ENCODE measurements at regions not wholly inside any gene's neighbourhood (a gene's known extent, or its start where the extent isn't known, plus 50 kb on each side); places are given as distances from the start of the nearest gene placed in this dataset.

- TF ChIP-seq CTCF (IDR thresholded peaks at IDR 0.05) (no peak), EP300 (IDR thresholded peaks at IDR 0.05) (no peak), POLR2A (IDR thresholded peaks at IDR 0.05; ENCODE audit: low read depth) (no peak)
Measured at GRCh38 chr9:87223392-87224246, 274.0 kb upstream of the DAPK1 start.

Data from esophagus muscularis mucosa (tissue), 4 donors.